HG02970 (cell line): ENCODE measurements at regions not wholly inside any gene's neighbourhood (a gene's known extent, or its start where the extent isn't known, plus 50 kb on each side); places are given as distances from the start of the nearest gene placed in this dataset.
"Not testable (repeated sequence)": the region's sequence is repeated elsewhere in the genome, so short reads cannot be mapped to it uniquely, and the experiment has no call there.

Experiments
- ATAC-seq: cut with Tn5 transposase; IDR thresholded peaks from one replicate; pipeline ENCODE4 v1.9.1; 2021; ENCODE audit warnings: mild to moderate bottlenecking, moderate library complexity, moderate number of reproducible peaks; ENCODE audit not compliant: unreplicated experiment, low FRiP score

GRCh38 chr11:115625502-115625901, 121.3 kb upstream of the CADM1 start:
- no peak for ATAC-seq

- ATAC-seq: no peak
These were observed 119.8 kb upstream of the CADM1 start for GRCh38 chr11:115624065-115624464.

- no peak for ATAC-seq
These were observed 118.8 kb upstream of the CADM1 start for GRCh38 chr11:115623021-115623451.

- ATAC-seq: no peak
These were observed 114.2 kb upstream of the CADM1 start for GRCh38 chr11:115618428-115618827.

- no peak for ATAC-seq
These were observed 113.6 kb upstream of the CADM1 start for GRCh38 chr11:115617767-115618166.

- ATAC-seq: no peak
These were observed 112.8 kb upstream of the CADM1 start for GRCh38 chr11:115616971-115617370.

DNA sequence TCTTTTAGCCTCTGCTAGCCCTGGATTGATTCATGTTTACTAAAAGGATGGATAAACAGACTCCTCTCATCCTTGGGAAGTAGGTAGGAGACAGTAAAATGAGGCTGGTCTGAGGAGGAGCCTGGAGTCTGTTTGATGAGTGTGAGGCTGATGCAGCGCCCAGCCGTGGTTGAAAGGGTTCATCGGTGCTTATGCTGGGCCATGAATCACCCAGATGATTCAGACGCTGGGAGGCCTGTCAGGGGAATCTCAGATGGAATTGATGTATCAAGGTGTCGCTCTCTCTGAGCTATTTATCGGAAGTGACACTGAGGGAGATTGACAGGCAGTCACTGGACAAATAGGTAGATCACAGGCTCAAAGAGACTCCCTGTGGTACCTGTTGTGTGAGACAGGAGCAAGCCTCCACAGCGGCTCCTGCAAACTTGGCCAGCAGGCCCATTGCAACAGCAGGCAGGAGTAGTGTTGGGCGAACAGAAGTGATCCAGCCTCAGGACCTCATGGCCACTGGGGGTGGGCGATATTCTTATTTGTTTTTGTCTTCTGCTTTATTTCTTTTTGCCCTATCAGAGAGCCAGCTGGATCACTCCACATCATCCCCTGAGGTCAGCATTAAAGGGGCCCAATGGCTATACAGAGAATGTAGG, 109.9 kb upstream of the CADM1 start:
- no peak for ATAC-seq

DNA sequence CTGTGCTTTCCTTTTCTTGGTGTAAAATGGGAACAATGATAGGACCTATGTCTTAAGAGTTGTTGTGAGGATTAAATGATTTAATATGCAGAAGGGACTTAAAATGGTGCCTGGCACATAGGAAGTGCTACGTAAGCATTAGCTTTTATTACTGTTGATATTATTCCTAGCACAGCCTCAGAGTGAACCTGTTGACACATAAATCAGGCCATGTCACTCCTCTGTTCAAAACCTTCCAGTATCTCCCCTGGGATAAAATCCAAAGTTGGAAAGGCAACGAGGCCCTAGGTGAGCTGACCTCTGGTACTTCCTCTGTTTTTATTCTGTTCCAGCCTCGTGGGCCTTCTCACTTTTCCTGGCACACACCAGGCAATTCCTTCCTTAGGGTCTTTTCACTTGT, 108.8 kb upstream of the CADM1 start:
- ATAC-seq: no peak

- no peak for ATAC-seq
These were observed 108.0 kb upstream of the CADM1 start for GRCh38 chr11:115612046-115612730.

DNA sequence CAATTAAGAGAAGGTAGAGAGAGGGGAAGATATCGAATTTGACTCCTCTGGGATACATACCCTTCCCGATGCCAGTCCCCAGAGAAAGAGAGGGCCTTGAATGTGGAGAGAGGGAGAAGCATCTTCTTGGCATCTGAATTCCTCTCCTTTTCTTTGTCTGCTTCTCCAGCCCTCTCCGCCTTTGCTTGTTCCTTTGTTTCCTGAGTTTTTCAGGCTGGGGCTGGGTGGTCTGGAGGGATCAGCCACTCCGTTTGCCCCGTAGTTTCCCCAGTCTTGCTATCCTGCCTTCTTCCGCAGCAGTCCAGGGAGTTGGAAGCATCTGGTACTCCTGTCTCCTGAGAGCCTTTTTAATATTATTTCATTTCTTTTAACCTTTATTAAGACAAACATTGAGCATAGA, 107.1 kb upstream of the CADM1 start:
- no peak for ATAC-seq

DNA sequence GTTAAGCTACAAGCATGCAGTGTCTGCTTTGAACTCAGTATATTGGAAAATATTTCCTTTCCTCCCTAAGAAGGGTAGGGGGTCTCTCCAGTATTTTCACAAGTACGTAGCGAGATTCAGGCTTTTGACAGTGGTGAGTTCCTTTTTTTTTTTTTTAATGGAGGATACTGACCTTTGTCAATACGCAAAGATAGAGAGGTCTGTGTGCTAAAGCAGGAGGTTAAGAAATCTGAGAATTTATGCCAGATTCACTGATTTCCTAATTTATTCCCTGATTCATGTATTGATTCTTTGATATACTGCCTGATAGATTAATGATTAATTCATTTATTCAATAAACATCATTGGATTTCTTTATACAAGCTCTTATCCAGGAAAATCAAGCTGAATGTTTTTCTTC, 106.7 kb upstream of the CADM1 start:
- ATAC-seq: no peak

- ATAC-seq: not testable (repeated sequence)
These were observed 106.0 kb upstream of the CADM1 start for GRCh38 chr11:115610234-115610633.

DNA sequence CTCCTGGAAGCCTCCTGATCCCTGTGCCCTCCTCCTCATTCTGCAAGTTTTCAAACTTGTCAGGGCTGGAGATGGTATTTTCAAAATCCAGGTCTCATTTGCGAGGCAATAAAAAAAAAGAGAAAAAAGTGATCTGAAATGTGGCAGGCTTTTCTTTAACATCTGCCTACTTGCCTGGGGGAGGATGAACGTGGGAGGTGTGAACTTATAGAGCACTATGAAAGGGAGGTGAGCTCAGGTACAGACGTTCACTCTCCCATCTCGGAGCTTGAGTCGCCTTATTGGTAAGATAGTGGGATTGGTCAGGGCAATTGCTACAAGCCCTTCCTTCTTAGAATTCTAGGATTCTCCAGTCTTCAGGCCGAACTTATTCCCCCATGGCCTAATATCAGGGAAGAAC, 104.8 kb upstream of the CADM1 start:
- ATAC-seq: no peak

GRCh38 chr11:115607621-115608221, 103.5 kb upstream of the CADM1 start:
- ATAC-seq: no peak

DNA sequence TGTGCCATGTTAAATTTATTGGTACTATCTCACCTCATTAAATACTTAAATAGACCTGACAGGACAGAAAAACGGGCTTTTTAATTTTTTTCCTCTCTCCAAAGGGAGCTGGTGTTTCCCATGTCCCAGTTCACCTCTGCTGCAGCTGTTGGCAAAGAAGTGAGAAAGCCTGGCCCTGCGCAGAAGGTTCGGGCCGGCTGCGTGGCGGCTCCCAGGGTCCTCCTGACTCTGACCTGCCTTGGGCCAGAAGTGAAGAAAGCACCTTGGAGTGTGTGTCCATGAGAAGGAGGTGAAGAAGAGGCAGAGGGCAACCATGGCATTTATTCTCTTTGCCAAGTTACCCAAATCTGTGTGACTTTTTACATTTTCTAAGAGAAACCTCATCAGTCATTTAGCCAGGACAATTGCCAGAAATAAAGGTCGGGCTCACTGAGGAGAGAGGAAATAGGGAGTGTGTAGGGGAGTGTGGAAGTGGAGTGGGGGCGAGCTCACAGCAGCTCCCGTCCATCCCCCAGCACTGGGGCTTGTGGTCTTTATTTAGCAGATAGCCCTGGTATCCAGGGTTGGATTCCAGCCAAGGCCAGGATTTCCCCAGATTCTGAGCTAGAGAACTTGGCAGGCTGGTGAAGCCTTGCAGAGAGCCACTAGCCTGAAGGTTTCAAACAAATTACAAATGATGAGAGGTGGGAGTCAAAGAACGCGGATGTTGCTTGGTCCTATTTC, 102.4 kb upstream of the CADM1 start:
- no peak for ATAC-seq

DNA sequence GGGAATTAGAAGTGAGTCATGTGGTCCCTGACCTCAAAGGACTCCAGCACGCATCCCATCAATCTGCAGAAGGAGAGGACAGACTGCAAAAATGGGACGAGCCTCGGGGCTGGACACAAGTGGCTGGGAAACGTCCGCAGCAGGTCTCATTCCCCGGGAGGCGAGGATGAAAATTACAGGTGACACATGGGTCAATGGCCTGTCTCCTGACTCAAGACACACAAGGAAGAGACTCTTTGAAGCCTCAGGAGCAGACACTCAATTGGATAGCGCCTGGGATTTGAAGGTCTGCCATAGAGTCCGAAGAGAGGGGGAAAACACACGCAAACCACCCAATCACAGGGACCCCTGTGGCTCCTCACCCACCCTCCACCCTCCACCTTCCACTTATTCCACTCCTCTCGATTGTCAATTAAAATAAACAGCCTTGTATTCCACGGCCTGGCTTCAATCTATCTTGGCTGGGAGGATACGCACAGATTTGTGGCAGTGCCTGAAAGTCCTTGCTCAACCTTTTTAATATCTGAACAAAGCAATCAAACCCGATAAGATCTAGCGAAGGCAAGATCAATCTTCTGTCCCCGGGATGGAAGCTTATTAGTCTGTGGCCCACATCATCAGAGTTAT, 101.8 kb upstream of the CADM1 start:
- no peak for ATAC-seq

GRCh38 chr11:115605397-115605796, 101.2 kb upstream of the CADM1 start:
- not testable (repeated sequence) for ATAC-seq

DNA sequence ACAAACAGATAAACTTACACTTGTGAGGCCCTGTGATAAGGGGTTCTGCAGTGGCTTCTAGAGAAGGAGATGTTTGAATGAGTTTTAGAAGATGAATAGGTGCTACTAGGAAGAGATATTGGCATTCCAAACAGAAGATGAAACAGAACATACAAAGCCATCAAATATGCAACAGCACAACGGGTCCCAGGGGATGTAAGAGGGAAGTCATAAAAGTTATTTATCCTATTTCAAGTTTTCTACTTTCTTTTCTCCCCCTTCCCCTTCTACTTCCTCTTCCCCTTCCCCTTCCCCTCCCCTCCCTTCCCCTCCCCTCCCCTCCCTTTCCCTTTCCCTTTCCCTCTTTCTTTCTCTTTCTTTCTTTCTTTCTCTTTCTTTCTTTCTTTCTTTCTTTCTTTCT, 94.9 kb upstream of the CADM1 start:
- no peak for ATAC-seq

- no peak for ATAC-seq
These were observed 94.2 kb upstream of the CADM1 start for GRCh38 chr11:115598257-115598901.

- no peak for ATAC-seq
These were observed 87.2 kb upstream of the CADM1 start for GRCh38 chr11:115591380-115591779.
